GOT3 (cell line): ENCODE measurements at regions not wholly inside any gene's neighbourhood (a gene's known extent, or its start where the extent isn't known, plus 50 kb on each side); places are given as distances from the start of the nearest gene placed in this dataset.

ENCODE experiments used
- DNase-seq: peaks from one replicate; lab custom pipeline; 2025; ENCODE audit warnings: mixed read lengths; lab: John Stamatoyannopoulos, UW

DNA sequence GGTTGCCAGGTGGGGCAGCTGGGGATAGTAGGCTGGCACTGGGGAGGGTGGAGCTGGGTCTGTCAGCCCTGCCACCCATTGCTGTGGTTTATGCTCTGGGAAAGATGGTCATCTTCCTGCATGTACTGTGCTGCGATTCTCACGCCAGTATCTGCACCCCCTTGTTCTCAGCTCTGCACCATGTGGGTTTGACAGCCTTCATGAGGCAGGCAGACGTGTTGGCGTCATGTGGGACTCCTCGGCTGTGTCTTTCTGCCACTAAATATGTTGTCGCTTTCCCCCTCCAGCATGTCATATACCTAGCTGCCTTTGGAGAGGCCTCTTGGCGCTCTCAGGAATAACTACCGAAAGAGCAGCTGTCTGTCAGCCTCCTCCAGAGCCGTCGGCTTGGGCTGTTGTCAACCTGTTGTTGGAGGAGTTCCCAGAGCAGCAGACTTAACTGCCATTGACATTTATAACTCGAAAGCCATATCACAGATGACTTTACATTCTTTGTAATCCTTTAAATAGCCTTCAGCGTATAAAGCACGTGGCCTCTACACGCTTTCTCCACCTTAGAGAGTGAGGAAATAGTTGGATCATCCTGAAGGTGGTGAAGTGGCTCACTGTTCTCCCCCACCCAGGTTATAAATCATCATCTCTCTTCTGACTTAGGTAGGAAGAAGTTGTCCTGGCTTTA, 80.4 kb upstream of the MGAT5 start:
- DNase-seq = no peak

DNA sequence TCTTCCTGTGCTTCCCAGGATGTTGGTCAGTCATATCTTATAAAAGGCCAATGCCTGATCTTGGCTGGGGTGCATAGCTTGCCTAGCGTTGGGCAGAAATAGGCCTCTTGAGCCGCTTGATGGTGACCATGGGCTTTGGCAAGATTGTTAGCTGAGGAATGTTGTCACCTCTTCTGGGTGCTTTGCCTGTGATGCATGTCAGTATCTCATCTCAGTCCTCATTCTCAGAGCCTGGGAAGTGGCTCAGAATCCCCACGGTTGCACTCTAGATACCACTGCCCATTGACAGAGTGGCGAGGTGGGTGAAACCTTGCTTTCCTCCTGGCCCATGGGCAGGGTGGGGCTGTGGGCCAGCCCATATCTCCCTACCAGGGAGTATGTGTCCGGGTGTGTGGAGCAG, 79.2 kb upstream of the MGAT5 start:
- DNase-seq = no peak

DNA sequence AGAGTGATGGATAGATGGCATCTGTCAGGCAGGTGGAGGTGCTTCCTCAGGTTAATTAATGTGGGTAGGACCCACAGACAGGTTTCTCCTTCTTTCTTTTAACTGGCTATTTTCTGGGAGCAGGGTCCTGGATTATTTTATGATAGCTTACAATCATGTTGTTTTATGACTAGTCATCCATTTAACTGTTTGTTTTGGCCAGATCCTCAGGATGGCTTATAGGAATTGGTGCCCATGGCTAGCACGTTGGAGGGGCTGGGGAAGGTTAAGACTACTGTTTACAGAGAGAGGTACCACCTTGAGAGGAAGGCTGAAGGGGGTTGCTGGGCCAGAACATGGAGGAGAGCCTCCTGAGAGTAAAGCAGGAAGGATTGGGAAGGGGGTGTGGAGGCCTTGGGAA, 78.0 kb upstream of the MGAT5 start:
- no peak for DNase-seq

DNA sequence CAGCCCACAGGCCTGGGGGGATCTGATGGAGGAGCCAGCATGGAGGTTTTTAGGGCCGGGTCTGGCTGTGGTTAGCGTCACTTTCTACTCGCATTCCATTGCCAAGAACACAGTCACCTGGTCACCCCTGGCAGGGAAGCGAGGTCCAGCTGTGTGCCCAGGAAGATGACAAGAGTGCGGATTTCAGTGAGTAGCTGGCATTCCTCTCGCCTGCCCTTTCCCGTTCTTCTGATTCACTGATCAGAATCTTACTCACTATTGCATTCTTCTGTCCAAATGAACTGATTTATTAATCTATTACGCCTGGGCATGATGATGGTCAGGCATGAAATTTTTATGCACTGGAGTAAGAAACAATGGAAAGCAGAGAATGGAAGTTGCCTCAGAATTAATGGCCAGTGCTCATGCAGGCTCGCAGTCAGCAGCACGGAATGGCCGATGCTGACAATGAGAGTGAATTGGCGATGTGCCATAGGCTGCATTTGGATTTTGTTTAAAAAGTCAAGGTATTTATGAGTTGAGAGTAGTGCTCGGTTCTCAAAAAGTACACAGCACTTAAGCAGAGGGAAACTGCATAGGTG, 76.4 kb upstream of the MGAT5 start:
- DNase-seq = no peak

DNA sequence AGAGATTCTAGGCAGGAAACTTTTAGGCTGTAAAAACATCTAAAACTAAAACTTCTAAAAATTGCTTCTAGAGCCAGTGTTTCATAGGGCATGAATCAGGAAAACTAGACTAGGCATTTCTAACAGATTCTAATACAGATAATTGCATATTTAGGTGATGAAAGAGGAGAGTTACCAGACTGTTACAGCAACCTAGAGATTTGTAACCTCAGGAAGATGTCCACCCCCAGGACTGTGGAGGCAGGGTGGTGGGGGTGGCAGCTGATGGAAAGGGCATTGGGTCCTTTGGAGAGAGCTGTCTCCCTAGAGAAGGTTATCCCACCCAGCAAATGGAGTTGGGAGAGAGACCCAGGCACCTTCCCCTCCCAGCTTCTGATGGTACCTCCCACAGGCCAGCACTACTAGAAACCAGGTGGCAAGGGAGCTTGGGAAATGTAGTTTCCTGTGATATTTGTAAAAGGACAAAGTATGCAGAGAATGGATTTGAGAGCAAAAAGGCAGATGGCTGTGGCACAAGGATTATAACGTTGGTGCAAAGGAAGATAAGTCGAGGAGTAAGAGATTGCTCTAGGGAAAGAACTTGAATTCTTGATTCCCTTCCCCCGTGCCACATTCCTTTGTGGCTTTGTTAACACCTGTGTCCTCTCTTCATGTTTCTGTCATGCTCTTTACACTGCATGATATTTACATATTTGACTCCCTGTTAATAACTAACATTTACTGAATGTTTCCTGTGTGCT, 75.6 kb upstream of the MGAT5 start:
- no peak for DNase-seq

DNA sequence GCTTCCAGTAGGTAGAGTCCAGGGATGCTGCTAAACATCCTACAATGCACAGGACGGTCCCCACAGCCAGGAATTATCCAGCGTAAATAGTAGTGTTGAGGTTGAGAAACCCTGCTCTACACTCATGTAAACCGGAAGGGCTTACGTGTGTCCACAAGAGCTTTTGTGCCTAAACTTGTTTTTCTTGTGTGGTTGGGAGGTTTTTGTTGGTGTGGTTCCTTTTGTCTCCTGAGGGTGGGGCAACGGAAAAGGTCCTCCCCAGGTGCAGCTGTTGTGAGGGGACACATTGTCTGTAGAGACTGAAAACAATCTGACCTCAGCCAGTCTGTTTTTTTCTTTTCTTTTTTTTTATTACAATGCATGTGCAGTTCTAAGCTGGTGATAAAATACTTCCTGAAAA, 72.7 kb upstream of the MGAT5 start:
- no peak for DNase-seq

DNA sequence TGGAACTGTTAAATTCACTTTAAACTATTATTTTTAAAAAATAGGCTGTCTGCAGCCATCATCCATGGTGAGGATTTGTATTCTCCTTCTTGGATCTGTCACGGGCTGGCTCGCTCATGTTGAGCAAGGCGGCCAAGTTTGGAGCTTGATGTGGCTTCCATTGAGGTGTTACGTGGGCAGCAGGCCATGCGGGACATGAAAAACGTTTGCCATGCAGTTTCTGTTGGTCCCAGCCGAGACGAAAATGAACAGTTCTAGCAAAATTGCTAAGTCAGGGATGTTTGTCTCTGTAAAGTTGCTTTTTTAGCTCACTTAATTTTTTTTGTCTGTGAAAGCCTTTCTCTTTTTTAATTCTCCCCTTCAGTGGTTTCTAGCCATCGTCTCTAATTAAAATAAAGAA, 70.2 kb upstream of the MGAT5 start:
- no peak for DNase-seq

DNA sequence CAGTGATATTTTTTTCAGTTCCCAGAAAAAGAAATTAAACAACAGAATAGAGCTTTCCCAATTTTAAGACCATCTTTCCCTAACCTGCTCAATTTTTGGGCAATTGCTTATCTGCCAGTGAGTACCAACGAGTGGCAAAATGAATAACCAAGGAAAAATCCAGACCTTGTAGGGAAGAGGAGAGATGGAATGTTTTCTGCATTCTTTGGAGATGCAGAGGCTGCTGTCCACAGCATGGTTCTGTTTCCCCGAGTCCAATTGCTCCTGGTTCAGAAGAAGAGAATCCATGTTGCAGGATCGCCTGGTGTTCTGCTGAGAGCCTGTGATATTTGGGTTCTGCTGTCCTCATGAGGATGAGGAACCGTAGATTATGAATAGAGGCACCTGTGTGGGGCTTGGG, 68.2 kb upstream of the MGAT5 start:
- no peak for DNase-seq

DNA sequence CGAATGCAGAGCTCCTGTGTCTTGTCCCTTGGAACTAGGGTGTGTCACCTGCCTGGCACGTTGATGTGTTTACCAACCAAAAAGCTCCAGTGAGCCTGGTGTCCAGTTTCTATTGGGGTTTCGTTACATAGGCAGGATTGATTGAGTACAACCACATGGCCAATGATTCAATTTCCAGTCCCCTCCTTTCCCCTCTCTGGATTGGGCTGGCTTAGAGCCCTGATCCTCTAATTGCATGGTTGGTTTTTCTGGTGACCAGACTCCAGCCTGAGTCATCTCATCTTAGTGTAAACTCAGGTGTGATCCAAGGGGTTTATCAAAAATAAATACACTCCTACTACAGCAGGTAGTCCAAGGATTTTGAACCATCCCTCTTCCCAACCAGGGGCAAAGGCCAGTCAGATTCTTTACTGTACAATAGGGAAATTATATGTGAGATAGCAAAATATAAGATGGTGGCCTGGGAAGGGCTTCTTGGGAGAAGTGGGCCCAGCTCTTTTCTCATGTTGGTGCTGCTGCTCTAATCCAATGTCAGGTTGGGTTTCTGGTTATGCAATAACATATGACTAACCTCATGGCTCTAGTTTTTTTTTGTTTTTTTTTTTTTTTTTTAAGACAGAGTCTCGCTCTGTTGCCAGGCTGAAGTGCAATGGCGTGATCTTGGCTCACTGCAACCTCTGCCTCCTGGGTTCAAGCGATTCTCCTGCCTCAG, 64.7 kb upstream of the MGAT5 start:
- DNase-seq = no peak

DNA sequence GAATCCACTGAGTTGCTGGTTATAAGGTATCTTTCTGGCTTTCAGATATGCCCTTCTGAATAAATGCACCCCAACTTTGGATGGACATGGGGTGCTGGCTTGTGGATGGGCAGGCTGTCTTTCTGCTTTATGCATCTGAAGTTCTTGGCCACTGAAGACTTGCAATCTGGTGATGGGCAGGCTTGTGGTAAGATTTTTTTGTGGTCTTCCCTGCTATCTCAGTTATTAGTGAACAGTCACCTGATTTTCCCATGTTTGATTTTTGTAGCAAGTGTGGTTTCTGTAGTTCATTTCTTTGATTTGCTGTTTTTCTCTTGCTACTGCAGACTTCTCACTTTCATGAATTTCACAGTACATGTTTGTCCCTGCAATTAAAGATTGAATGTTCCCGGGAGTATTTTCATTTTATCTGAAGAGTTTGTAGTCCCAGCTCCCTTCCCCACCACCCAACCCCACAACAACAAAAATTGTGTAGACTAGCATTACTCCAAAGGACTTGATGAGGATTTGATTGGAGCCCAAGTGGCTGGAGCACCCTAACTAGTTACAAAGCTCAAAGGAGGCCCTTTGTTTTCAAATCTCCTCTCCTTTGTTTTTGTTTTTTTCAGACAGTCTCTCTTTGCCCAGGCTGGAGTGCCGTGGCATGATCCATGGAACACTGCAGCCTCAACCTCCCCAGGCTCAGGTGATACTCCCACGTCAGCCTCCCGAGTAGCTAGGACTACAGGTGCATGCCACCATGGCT, 63.6 kb upstream of the MGAT5 start:
- DNase-seq = no peak

DNA sequence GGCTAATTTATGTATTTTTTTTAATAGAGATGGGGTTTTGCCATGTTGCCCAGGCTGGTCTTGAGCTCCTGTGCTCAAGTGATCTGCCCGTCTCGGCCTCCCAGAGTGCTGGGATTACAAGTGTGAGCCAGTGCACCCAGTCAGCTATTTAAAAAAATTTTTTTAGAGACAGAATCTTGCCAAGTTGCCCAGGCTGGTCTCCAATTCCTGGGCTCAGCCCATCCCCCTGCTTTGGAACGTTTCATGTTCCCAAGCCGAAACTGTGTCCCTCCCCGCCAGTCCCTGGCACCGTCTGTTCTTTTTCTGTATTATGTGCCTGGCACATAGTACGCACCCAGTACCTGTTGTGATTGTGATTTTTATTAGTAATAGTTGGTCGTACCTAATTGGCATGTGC, 63.1 kb upstream of the MGAT5 start:
- DNase-seq = no peak

DNA sequence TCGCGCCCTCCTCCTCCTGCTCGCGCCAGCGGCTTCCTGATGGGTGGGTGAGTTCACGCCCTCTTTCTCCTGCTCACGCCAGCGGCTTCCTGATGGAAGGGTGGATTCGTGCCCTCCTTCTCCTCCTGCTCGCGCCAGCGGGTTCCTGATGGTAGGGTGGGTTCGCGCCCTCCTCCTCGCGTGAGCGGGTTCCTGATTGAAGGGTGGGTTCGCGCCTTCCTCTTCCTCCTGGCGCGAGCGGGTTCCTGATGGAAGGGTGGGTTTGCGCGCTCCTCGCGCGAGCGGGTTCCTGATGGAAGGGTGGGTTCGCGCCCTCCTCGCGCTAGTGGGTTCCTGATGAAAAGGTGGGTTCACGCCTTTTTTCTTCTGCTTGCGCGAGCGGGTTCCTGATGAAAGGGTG, 62.0 kb upstream of the MGAT5 start:
- no peak for DNase-seq

DNA sequence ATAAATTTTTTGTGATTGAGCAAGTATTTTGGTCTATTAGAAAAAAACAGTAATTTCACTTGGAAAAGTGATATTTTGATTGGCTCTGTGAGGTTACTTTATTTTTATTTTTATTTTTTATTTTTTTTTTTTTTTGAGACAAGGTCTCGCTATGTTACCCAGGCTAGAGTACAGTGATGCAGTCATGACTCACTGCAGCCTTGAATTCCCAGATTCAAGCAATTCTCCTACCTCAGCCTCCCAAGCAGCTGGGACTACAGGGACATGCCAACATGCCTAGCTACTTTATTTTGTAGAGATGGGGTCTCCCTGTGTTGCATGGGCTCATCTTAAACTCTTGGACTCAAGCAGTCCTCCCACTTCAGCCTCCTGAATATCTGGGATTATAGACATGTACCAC, 60.9 kb upstream of the MGAT5 start:
- no peak for DNase-seq

DNA sequence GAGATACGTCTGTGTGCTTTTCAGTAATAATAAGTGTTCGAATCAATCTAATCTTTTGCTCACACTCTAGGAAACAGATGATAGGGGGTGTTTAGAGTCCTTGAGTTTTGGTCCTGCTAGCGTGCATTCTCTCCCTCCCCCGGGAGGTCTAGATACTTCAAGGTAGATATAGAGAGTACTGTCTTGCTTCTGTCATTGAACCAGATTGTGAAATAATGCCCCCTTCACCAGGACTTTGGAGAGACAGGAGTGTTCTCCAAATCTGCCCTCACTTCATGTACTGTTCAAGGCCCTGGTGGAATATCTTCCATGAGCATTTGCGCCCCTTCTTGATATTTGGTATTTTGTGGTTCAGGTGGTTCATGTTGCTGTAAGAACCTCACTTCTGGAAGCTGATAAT, 59.4 kb upstream of the MGAT5 start:
- DNase-seq = no peak

DNA sequence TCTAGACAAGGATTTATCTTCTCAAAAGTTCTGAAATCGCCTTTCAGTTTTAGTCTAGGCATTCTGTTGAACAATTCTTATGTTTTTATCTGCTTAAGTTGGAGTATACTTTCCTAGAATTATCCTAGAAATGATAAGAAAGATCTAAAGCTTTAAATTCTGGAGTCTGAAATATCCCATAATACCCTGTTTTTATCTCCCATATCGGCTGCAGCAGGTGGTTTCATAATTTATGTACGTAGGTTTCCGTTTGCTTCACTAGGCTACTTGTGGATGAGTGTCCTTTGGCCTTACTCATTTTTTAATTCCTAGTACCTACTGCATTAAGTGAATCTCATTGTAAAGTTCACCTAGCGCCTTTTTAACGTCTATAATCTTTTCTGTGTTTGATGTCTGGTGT, 58.5 kb upstream of the MGAT5 start:
- DNase-seq = no peak

DNA sequence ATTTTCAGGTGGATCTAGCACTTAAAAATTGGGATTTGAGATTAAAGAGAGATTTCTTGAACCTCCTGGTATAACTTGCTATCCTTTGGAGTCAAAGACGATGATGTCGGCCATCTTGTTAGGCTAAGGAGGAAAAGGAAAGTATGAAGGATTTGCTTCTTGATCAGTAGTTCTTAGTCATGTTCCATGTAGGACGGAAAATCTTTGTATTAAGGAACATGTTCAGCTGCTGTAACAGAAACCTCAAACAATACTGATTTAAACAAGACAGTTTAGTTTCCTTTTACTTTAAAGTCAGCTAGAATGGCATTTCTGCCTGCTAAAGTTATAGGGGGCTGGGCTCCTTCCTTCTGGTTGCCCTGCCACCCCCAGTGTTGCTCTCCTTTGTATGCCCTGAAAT, 56.4 kb upstream of the MGAT5 start:
- no peak for DNase-seq

DNA sequence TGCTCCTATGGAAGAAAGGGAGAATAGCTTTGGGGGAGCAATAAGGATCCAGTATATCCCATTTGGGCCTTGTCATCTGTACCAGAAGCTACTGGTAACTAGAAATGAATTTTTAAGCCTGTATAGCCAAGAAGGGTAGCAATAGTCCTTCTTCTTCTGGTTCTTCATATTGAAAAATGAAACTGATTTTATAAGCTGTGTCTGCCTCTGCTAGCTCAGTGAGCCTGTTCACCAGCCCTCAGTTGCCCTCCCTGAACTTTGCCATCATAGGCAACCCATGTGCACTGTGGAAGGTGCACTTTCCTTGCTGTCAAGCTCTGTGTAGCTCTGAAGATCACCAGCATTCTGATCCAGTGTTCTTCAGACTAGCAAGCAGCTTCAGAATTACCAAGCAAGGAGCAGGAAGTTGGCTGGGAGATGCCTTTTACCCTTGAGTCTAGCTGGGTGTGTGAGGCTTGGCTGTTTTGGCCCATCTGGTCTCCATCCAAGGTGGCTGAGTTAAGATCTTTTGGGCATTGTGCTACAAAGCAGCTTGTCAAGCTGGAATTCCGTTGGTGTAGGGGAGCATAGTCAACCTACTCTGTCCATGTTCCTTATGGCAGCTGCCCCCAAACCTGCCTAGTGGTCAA, 55.8 kb upstream of the MGAT5 start:
- no peak for DNase-seq

DNA sequence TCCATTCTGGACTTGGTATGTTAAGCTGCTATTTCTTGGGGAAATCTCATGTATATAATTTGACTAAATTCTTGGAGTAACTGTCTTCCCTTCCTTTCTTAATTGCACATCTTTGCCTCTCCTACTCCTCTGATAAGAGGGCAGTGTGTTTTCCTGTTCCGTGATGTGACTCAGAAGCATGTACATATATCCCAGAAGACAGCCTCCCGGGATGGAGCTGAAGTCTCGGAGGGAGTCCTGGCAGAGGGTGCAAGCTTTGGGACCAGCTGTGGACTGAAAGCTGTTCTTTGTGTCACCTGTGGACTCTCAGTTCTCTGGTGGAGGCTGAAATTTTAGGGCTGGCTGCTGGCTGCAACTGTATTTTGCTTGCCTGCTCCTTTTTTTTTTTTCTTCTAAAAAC, 54.7 kb upstream of the MGAT5 start:
- DNase-seq = no peak

DNA sequence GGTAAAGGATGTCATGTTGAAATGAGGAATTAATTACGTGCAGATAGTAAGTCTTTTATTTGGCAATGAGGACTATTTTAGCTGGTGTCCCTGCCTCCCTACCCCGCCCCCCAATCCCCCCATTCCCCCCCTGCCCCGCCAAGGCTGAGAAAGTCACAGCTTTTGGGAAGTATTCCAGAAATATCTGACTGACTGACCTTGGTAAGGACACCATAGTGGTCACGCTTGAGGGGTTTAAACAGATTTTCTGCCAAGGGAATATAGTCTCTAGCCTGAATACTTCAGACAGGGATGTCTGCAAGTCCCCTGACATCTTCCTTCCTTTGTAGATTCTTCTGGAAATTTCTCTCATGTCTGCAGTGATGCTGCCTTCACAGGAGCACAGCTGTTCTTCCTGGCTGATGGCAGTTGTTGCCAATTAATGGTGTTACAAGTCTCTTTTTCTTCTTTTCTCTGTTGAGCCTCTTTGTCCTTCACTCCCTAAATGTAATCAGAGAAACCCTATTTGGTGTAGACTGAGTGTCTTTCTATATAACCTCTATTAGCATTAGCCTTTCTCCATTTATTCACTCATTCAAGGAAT, 53.7 kb upstream of the MGAT5 start:
- DNase-seq = no peak

DNA sequence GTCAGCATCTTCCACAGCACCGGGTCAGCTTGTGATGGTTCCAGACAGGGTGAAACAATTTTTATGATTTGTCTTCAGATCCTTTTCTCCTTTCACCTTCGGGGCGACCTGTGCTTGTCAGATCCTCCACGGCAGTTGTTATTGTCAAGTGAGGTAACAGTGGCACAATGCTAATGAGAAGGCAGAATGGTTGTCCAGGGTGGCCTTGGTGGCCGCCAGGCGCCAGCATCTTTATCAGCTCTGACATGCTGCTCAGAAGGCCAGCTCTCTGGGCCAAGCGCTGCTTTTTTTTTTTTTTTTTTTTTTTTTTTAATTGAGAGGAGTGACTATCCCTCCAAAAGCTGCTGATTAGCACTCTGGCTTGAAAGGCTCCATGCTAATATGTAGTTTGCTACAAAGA, 52.3 kb upstream of the MGAT5 start:
- DNase-seq = no peak

DNA sequence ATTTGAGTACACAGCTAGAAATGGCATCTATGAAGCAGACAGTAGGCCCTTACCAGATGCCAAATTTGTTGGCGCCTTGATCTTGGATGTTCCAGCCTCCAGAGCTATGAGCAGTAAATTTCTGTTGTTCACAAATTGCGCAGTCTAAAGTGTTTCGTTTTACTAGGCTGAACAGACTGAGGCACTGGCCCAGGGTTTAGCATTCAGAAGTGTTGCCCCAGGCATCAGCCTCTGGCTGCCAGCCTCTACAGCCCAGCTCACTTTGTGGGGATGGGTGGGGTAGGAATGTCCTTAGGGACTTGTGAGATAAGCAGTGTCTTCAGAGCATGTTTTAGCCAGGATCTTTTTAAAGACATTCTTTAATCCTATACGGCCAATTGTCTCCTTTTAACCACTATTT, 51.5 kb upstream of the MGAT5 start:
- no peak for DNase-seq
